ENCODE measurements at regions not wholly inside any gene's neighbourhood (a gene's known extent, or its start where the extent isn't known, plus 50 kb on each side); places are given as distances from the start of the nearest gene placed in this dataset.

GRCh38 chr3:178267158-178267844 lies 268.9 kb upstream of the KCNMB2 start:
- 77 to 88% (median 85%) methylated on average over 1 of the region's 1 CpG for WGBS, 4 donors
- intact Hi-C loops (cut with DNase I): no loop called here
- H3K4me1 ChIP-seq: peaks cover 0 to 5% (median 0%) of the 10 kb centered on the region in 12 donors

GRCh38 chr3:178270838-178271237 lies 265.4 kb upstream of the KCNMB2 start:
- intact Hi-C loops (cut with DNase I): no loop called here
- ATAC-seq: no peak
- Histone ChIP-seq H3K4me3 (no peak overlapping the region), H3K4me1 (no peaks in the 10 kb centered on the region), H3K27me3 (no peaks in the 10 kb centered on the region), H3K9me3 (no peaks in the 10 kb centered on the region), H3K27ac (no peak overlapping the region), H3K36me3 (no peaks in the 10 kb centered on the region)
- 94 to 99% (median 96%) methylated on average over 4 of the region's 4 CpGs for WGBS, 4 donors
- no peak for TF ChIP-seq CTCF (IDR thresholded peaks at IDR 0.05)
- TF ChIP-seq POLR2A (IDR thresholded peaks at IDR 0.05): no peak
- DNase-seq: no peak

More at GRCh38 chr3:178267158-178267844, 268.9 kb upstream of the KCNMB2 start:
- no peak overlapping the region for H3K4me3 ChIP-seq
- TF ChIP-seq POLR2A (IDR thresholded peaks at IDR 0.05): no peak
- TF ChIP-seq CTCF (IDR thresholded peaks at IDR 0.05): no peak
- H3K9me3 ChIP-seq: no peaks in the 10 kb centered on the region
- no peaks in the 10 kb centered on the region for H3K36me3 ChIP-seq
- H3K27ac ChIP-seq: no peak overlapping the region
- ATAC-seq (no peak), DNase-seq (no peak)
- H3K27me3 ChIP-seq: no peaks in the 10 kb centered on the region

- ATAC-seq (no peak), DNase-seq (no peak)
- Histone ChIP-seq H3K36me3 (no peaks in the 10 kb centered on the region), H3K27ac (no peak overlapping the region), H3K27me3 (no peaks in the 10 kb centered on the region), H3K4me1 (no peaks in the 10 kb centered on the region), H3K4me3 (no peak overlapping the region), H3K9me3 (no peaks in the 10 kb centered on the region)
- intact Hi-C loops (cut with DNase I): no loop called here
- TF ChIP-seq POLR2A (IDR thresholded peaks at IDR 0.05) (no peak), CTCF (IDR thresholded peaks at IDR 0.05) (no peak)
- 88 to 95% (median 93%) methylated on average over 3 of the region's 3 CpGs for WGBS, 4 donors
Observed at GRCh38 chr3:178271740-178272387, 264.4 kb upstream of the KCNMB2 start.

GRCh38 chr3:178272841-178273240 lies 263.4 kb upstream of the KCNMB2 start:
- no peaks in the 10 kb centered on the region for H3K36me3 ChIP-seq
- ATAC-seq: no peak
- H3K4me3 ChIP-seq: no peak overlapping the region
- TF ChIP-seq CTCF (IDR thresholded peaks at IDR 0.05) (no peak), POLR2A (IDR thresholded peaks at IDR 0.05) (no peak)
- no peak overlapping the region for H3K27ac ChIP-seq
- H3K9me3 ChIP-seq: peaks cover 0 to under 1% (median 0%) of the 10 kb centered on the region in 12 donors
- peaks cover 0 to 5% (median 0%) of the 10 kb centered on the region in 12 donors for H3K4me1 ChIP-seq
- intact Hi-C loops (cut with DNase I): no loop called here
- no peak for DNase-seq
- no peaks in the 10 kb centered on the region for H3K27me3 ChIP-seq
- 94 to 97% (median 94%) methylated on average over 3 of the region's 3 CpGs for WGBS, 4 donors

Data from heart left ventricle (tissue), 16 donors.